GM23338 (cell line): ENCODE measurements at regions not wholly inside any gene's neighbourhood (a gene's known extent, or its start where the extent isn't known, plus 50 kb on each side); places are given as distances from the start of the nearest gene placed in this dataset.

ENCODE experiments used
- ATAC-seq: fragments of 200-7000 bp; cut with Tn5 transposase; 3 replicates; pipeline ENCODE4 v1.9.1; 2020
- DNase-seq: peaks from one replicate; pipeline ENCODE4 v3.0.0-alpha.2; 2015; ENCODE audit warnings: low spot score
- H2AFZ ChIP-seq: fragments of 200-600 bp; sonication (generic); 2 replicates; pipeline ENCODE4 v1.8.0; 2016; ENCODE audit warnings: antibody characterized with exemption, mild to moderate bottlenecking, moderate library complexity
- H3F3A ChIP-seq: fragments of 200-600 bp; sonication (generic); replicated peaks from 2 replicates; pipeline ENCODE4 v1.8.0; 2017; ENCODE audit warnings: antibody characterized with exemption, mixed run types, low read depth
- H3K27ac ChIP-seq: fragments of 200-600 bp; sonication (generic); 2 replicates; pipeline ENCODE4 v1.6.1; 2016; ENCODE audit warnings: low read depth
- H3K27me3 ChIP-seq: fragments of 200-600 bp; sonication (generic); 2 replicates; pipeline ENCODE4 v1.8.0; 2016; ENCODE audit warnings: mild to moderate bottlenecking, mixed run types, moderate library complexity; ENCODE audit not compliant: insufficient read depth
- H3K36me3 ChIP-seq: fragments of 200-600 bp; sonication (generic); 2 replicates; pipeline ENCODE4 v1.8.0; 2016; ENCODE audit warnings: mild to moderate bottlenecking; ENCODE audit not compliant: insufficient read depth
- H3K4me1 ChIP-seq: fragments of 200-600 bp; sonication (generic); 2 replicates; pipeline ENCODE4 v1.8.0; 2016; ENCODE audit warnings: mild to moderate bottlenecking, moderate library complexity; ENCODE audit not compliant: insufficient read depth
- H3K4me2 ChIP-seq: fragments of 200-600 bp; sonication (generic); 2 replicates; pipeline ENCODE4 v1.7.1; 2017; ENCODE audit warnings: mixed run types
- H3K4me3 ChIP-seq: fragments of 200-600 bp; sonication (generic); 2 replicates; pipeline ENCODE4 v1.6.1; 2016; ENCODE audit warnings: mixed run types
- H3K79me2 ChIP-seq: fragments of 200-600 bp; sonication (generic); replicated peaks from 2 replicates; pipeline ENCODE4 v1.8.0; 2017; ENCODE audit warnings: mild to moderate bottlenecking; ENCODE audit not compliant: insufficient read depth
- H3K9me2 ChIP-seq: fragments of 200-600 bp; sonication (generic); 2 replicates; pipeline ENCODE4 v1.8.0; 2017; ENCODE audit not compliant: insufficient read depth
- H4K20me1 ChIP-seq: fragments of 200-600 bp; sonication (generic); replicated peaks from 2 replicates; pipeline ENCODE4 v1.8.0; 2017; ENCODE audit warnings: mild to moderate bottlenecking; ENCODE audit not compliant: insufficient read depth
- H3K27ac Mint-ChIP-seq: 2 replicates; pipeline ENCODE4 v1.8.0; 2020; ENCODE audit warnings: inconsistent platforms, mild to moderate bottlenecking, moderate library complexity, mixed read lengths
- H3K27me3 Mint-ChIP-seq: 3 replicates; pipeline ENCODE4 v1.8.0; 2022; ENCODE audit warnings: low read depth, mild to moderate bottlenecking, moderate library complexity, mixed read lengths, inconsistent platforms; ENCODE audit not compliant: insufficient read depth, poor library complexity
- H3K36me3 Mint-ChIP-seq: 3 replicates; pipeline ENCODE4 v1.8.0; 2021; ENCODE audit warnings: low read depth, mild to moderate bottlenecking, inconsistent platforms, moderate library complexity, mixed read lengths
- H3K4me1 Mint-ChIP-seq: 3 replicates; pipeline ENCODE4 v1.8.0; 2020; ENCODE audit warnings: mild to moderate bottlenecking, inconsistent platforms, mixed read lengths
- H3K4me3 Mint-ChIP-seq: 3 replicates; pipeline ENCODE4 v1.8.0; 2021; ENCODE audit warnings: moderate library complexity, mild to moderate bottlenecking, inconsistent platforms, mixed read lengths
- H3K9me3 Mint-ChIP-seq: 3 replicates; pipeline ENCODE4 v1.8.0; 2020; ENCODE audit warnings: moderate library complexity, mild to moderate bottlenecking, inconsistent platforms, mixed read lengths
- CTCF ChIP-seq, 2 experiments: fragments of 200-600 bp in 1 of 2; sonication (generic) in 1 of 2; conservative IDR thresholded peaks; 2 replicates each; pipeline versions ENCODE4 v1.5.1 to v1.6.1; 2016 to 2017; ENCODE audit warnings: antibody characterized with exemption in 2 of 2, low read depth in 2 of 2, mild to moderate bottlenecking in 2 of 2, moderate library complexity in 1 of 2
- JUNB ChIP-seq: IDR thresholded peaks from one replicate; pipeline ENCODE4 v1.6.1; 2016; ENCODE audit warnings: antibody characterized with exemption; ENCODE audit not compliant: unreplicated experiment
- NANOG ChIP-seq: IDR thresholded peaks from 2 replicates; pipeline ENCODE4 v1.6.1; 2016; ENCODE audit warnings: antibody characterized with exemption, borderline replicate concordance
- STAT1 ChIP-seq: IDR thresholded peaks from one replicate; pipeline ENCODE4 v1.6.1; 2016; ENCODE audit warnings: antibody characterized with exemption; ENCODE audit not compliant: unreplicated experiment
- ZNF331 ChIP-seq: fragments of 250-450 bp; sonication (Bioruptor Pico); IDR thresholded peaks from 2 replicates; pipeline ENCODE4 v1.5.0; 2020; ENCODE audit warnings: low read depth, mild to moderate bottlenecking, moderate library complexity
- TF ChIP-seq, protein P1 (sequence below): IDR thresholded peaks from one replicate; pipeline ENCODE4 v1.6.1; 2018; ENCODE audit warnings: antibody characterized with exemption; ENCODE audit not compliant: unreplicated experiment
- TF ChIP-seq, protein P2 (sequence below): fragments of 250-450 bp; sonication (Bioruptor Pico); IDR thresholded peaks from 2 replicates; pipeline ENCODE4 v1.5.0; 2020; ENCODE audit warnings: mild to moderate bottlenecking, moderate library complexity

DNA sequence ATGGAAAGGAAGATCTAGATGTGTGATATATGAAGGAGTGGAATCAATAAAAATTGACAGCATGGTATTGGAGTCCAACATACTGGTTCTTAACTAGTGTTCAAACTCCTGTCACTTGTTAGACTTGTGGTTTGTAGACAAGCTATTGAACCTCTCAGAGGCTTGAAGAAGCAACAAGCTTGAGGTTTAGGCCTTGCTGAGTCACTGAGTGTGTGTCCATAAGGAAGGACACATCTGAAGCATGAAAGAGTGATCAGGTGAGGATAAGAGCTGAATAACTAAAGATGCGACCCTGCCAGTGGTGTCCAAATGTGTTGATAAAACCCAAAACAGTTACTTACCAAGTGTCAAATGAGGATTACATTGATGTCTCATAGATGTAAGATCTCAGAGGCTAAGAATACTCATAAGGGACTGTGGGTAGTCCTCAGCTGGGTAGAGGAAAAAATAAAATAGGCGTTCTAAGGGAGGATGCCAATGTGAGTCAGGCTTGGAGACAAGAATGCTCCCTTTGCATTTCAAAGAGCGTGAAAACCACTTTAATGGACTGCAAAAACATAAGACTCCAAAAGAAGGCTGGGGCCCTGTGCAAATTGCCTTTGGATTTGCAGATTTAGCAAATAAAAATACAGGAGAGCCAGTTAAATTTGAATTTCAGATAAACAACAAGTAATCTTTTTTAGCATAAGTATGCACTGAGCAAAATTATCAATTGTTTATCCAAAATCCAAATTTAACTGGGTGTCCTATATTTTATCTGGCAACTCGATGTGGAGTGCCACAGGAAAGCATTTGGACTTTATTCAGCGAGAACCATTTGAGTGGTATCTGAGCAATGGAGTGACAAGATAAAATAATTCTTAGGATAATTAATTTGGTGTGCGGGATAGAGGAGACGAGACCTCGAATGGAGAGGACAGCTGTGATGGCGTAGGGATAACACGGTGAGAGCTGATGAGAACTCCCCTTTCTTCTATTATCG, 757.3 kb upstream of the WWC1 start (continued):
- TF ChIP-seq, protein P1, sequence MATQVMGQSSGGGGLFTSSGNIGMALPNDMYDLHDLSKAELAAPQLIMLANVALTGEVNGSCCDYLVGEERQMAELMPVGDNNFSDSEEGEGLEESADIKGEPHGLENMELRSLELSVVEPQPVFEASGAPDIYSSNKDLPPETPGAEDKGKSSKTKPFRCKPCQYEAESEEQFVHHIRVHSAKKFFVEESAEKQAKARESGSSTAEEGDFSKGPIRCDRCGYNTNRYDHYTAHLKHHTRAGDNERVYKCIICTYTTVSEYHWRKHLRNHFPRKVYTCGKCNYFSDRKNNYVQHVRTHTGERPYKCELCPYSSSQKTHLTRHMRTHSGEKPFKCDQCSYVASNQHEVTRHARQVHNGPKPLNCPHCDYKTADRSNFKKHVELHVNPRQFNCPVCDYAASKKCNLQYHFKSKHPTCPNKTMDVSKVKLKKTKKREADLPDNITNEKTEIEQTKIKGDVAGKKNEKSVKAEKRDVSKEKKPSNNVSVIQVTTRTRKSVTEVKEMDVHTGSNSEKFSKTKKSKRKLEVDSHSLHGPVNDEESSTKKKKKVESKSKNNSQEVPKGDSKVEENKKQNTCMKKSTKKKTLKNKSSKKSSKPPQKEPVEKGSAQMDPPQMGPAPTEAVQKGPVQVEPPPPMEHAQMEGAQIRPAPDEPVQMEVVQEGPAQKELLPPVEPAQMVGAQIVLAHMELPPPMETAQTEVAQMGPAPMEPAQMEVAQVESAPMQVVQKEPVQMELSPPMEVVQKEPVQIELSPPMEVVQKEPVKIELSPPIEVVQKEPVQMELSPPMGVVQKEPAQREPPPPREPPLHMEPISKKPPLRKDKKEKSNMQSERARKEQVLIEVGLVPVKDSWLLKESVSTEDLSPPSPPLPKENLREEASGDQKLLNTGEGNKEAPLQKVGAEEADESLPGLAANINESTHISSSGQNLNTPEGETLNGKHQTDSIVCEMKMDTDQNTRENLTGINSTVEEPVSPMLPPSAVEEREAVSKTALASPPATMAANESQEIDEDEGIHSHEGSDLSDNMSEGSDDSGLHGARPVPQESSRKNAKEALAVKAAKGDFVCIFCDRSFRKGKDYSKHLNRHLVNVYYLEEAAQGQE = no peak
- TF ChIP-seq, protein P2, sequence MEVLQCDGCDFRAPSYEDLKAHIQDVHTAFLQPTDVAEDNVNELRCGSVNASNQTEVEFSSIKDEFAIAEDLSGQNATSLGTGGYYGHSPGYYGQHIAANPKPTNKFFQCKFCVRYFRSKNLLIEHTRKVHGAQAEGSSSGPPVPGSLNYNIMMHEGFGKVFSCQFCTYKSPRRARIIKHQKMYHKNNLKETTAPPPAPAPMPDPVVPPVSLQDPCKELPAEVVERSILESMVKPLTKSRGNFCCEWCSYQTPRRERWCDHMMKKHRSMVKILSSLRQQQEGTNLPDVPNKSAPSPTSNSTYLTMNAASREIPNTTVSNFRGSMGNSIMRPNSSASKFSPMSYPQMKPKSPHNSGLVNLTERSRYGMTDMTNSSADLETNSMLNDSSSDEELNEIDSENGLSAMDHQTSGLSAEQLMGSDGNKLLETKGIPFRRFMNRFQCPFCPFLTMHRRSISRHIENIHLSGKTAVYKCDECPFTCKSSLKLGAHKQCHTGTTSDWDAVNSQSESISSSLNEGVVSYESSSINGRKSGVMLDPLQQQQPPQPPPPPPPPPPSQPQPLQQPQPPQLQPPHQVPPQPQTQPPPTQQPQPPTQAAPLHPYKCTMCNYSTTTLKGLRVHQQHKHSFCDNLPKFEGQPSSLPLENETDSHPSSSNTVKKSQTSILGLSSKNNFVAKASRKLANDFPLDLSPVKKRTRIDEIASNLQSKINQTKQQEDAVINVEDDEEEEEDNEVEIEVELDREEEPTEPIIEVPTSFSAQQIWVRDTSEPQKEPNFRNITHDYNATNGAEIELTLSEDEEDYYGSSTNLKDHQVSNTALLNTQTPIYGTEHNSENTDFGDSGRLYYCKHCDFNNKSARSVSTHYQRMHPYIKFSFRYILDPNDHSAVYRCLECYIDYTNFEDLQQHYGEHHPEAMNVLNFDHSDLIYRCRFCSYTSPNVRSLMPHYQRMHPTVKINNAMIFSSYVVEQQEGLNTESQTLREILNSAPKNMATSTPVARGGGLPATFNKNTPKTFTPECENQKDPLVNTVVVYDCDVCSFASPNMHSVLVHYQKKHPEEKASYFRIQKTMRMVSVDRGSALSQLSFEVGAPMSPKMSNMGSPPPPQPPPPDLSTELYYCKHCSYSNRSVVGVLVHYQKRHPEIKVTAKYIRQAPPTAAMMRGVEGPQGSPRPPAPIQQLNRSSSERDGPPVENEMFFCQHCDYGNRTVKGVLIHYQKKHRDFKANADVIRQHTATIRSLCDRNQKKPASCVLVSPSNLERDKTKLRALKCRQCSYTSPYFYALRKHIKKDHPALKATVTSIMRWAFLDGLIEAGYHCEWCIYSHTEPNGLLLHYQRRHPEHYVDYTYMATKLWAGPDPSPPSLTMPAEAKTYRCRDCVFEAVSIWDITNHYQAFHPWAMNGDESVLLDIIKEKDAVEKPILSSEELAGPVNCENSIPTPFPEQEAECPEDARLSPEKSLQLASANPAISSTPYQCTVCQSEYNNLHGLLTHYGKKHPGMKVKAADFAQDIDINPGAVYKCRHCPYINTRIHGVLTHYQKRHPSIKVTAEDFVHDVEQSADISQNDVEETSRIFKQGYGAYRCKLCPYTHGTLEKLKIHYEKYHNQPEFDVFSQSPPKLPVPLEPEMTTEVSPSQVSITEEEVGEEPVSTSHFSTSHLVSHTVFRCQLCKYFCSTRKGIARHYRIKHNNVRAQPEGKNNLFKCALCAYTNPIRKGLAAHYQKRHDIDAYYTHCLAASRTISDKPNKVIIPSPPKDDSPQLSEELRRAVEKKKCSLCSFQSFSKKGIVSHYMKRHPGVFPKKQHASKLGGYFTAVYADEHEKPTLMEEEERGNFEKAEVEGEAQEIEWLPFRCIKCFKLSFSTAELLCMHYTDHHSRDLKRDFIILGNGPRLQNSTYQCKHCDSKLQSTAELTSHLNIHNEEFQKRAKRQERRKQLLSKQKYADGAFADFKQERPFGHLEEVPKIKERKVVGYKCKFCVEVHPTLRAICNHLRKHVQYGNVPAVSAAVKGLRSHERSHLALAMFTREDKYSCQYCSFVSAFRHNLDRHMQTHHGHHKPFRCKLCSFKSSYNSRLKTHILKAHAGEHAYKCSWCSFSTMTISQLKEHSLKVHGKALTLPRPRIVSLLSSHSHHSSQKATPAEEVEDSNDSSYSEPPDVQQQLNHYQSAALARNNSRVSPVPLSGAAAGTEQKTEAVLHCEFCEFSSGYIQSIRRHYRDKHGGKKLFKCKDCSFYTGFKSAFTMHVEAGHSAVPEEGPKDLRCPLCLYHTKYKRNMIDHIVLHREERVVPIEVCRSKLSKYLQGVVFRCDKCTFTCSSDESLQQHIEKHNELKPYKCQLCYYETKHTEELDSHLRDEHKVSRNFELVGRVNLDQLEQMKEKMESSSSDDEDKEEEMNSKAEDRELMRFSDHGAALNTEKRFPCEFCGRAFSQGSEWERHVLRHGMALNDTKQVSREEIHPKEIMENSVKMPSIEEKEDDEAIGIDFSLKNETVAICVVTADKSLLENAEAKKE = no peak

- no peak overlapping the region for H3K4me3 ChIP-seq
- no peak overlapping the region for H2AFZ ChIP-seq
- H3K4me1 Mint-ChIP-seq = peaks cover 6% of the 10 kb centered on the region; the same call in 2 of the 3 replicates
- no peaks in the 10 kb centered on the region for H3F3A ChIP-seq
- 0 out of 3 replicates have a peak, but pooled peaks cover 3% of the 10 kb centered on the region for H3K9me3 Mint-ChIP-seq
- no peaks in the 10 kb centered on the region for H3K36me3 ChIP-seq
- H3K79me2 ChIP-seq = no peaks in the 10 kb centered on the region
- ATAC-seq (no peak), DNase-seq (no peak)
- TF ChIP-seq ZNF331 (CRISPR knock-in tag) (no peak), NANOG (no peak), CTCF (conservative IDR thresholded peaks at IDR 0.05; ENCODE audit: low read depth in 2 of 2) (no peak), STAT1 (no peak), JUNB (no peak)
- no peak overlapping the region for H3K27ac Mint-ChIP-seq
- no peak overlapping the region for H3K4me3 Mint-ChIP-seq
- no peaks in the 10 kb centered on the region for H4K20me1 ChIP-seq
- H3K4me2 ChIP-seq = no peak overlapping the region
- H3K36me3 Mint-ChIP-seq = no peaks in the 10 kb centered on the region; the same call in 2 of the 3 replicates
- no peaks in the 10 kb centered on the region for H3K27me3 ChIP-seq
- no peak overlapping the region for H3K27ac ChIP-seq
- peaks cover 3% of the 10 kb centered on the region for H3K27me3 Mint-ChIP-seq
- peaks cover 8% of the 10 kb centered on the region; the same call in 1 of the 2 replicates for H3K9me2 ChIP-seq
- H3K4me1 ChIP-seq = peaks cover 6% of the 10 kb centered on the region; the same call in 1 of the 2 replicates
These were observed 751.7 kb upstream of the WWC1 start for GRCh38 chr5:167539747-167540146.
